HEK293T (cell line): ENCODE measurements at regions not wholly inside any gene's neighbourhood (a gene's known extent, or its start where the extent isn't known, plus 50 kb on each side); places are given as distances from the start of the nearest gene placed in this dataset.

Experiments used
- ARNT ChIP-seq: fragments of 450-650 bp; IDR thresholded peaks from 2 replicates; pipeline ENCODE4 v1.6.1; 2017; ENCODE audit warnings: mild to moderate bottlenecking
- BHLHE40 ChIP-seq: fragments of 450-650 bp; IDR thresholded peaks from 2 replicates; pipeline ENCODE4 v1.6.1; 2016; ENCODE audit warnings: mild to moderate bottlenecking, moderate library complexity, borderline replicate concordance
- ELF4 ChIP-seq: fragments of 450-650 bp; IDR thresholded peaks from 2 replicates; pipeline ENCODE4 v1.6.1; 2017; ENCODE audit warnings: antibody characterized with exemption
- FOXA1 ChIP-seq: fragments of 450-650 bp; IDR thresholded peaks from 2 replicates; pipeline ENCODE4 v1.6.1; 2016; ENCODE audit warnings: mild to moderate bottlenecking
- FOXK2 ChIP-seq: fragments of 450-650 bp; IDR thresholded peaks from 2 replicates; pipeline ENCODE4 v1.6.1; 2016; ENCODE audit warnings: mild to moderate bottlenecking
- HDGF ChIP-seq: fragments of 450-650 bp; IDR thresholded peaks from 2 replicates; pipeline ENCODE4 v1.6.1; 2017; ENCODE audit warnings: antibody characterized with exemption, borderline replicate concordance
- LEF1 ChIP-seq: fragments of 450-650 bp; IDR thresholded peaks from 2 replicates; pipeline ENCODE4 v1.6.1; 2017; ENCODE audit warnings: mild to moderate bottlenecking, borderline replicate concordance
- SP1 ChIP-seq: fragments of 450-650 bp; IDR thresholded peaks from 2 replicates; pipeline ENCODE4 v1.6.1; 2017
- SUZ12 ChIP-seq: fragments of 450-650 bp; IDR thresholded peaks from 2 replicates; pipeline ENCODE4 v1.6.1; 2016; ENCODE audit warnings: mild to moderate bottlenecking
- TARDBP ChIP-seq: fragments of 450-650 bp; IDR thresholded peaks from 2 replicates; pipeline ENCODE4 v1.6.1; 2016
- ZNF384 ChIP-seq: fragments of 450-650 bp; IDR thresholded peaks from 2 replicates; pipeline ENCODE4 v1.6.1; 2016

DNA sequence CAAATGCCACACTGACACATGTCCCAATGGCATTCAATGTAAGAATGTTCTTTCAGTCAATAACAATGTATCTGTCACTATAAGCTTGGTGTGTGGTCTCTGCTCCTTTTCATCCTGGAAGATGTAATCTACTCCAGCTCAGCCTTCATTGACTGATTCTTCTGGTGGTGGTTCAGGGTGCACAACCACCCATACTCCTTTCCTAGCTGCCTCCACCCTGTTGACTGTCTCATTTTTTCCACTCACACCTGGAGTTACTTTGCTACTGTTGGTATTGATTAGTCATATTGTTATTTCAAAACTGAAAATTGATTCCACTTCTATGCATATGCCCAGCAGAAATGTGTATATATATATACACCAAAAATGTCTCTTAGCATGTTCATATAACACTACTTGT, 140.5 kb downstream of the ASB9 start:
- TF ChIP-seq BHLHE40 (no peak), SUZ12 (no peak), FOXK2 (no peak), ZNF384 (no peak), SP1 (no peak), TARDBP (no peak), ELF4 (no peak), FOXA1 (no peak), ARNT (no peak), LEF1 (no peak), HDGF (no peak)
